ENCODE measurements at regions not wholly inside any gene's neighbourhood (a gene's known extent, or its start where the extent isn't known, plus 50 kb on each side); places are given as distances from the start of the nearest gene placed in this dataset.

DNA sequence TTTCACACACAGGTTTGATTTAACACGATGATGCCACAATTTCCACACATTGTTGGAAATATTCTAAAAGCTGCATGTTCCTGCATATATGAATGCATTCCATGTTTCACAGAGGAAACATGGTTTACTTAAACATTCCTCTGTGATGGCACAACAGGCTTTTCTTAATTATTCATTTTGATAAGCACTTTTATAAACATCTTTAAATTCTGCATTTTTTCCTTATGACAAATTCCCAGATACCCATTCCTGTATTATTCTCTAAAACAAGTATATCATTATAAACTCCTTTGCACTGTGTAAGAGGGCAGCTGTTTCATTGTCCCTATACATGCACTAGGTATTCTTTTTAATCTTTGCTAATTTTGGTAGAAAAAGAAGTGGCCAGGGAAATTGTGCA, 532.3 kb downstream of the SOX6 start:
- no peak overlapping the region for H3K27ac Mint-ChIP-seq
- H3K27me3 Mint-ChIP-seq = peaks cover 13% of the 10 kb centered on the region
- no peak for DNase-seq
- H3K4me3 Mint-ChIP-seq = no peak overlapping the region
- no peaks in the 10 kb centered on the region for H3K9me3 Mint-ChIP-seq
- H3K36me3 Mint-ChIP-seq = no peaks in the 10 kb centered on the region
- H3K4me1 Mint-ChIP-seq = no peaks in the 10 kb centered on the region

DNA sequence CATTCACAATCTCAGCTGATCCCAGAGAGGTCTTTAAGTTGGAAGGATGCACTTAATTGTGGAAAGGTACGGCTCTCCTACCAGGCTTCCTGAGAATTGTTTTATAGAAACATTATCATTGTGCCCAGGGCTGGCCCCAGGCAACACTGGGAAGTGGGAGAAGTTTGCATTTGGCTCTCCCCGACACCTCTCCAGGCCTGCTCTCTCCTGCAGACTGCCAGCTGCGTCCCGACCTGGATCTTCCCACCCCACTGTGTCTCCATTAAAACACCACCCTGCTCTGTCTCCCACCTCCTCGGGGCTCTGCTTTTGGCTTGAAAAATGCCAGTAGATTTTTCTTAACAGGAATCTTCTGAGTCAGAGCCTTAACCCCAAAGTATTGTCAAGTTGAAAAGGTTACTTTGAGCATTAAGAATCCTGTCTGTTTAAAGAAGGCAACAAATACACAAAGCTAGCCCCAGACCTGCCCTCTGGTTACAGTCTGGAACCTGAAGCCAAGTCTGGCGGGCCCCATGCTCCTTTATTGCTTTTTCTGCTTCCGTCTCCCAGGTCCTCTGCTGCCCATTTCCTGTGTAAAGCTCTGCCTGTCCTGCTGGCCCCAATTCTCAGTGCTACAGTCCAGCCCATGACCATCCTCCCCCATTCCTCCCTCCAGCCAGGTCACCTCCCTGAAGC, 530.2 kb downstream of the SOX6 start:
- Mint-ChIP-seq H3K27ac (no peak overlapping the region), H3K9me3 (no peaks in the 10 kb centered on the region), H3K4me3 (no peak overlapping the region), H3K4me1 (no peaks in the 10 kb centered on the region), H3K36me3 (no peaks in the 10 kb centered on the region), H3K27me3 (no peaks in the 10 kb centered on the region)
- DNase-seq = no peak

DNA sequence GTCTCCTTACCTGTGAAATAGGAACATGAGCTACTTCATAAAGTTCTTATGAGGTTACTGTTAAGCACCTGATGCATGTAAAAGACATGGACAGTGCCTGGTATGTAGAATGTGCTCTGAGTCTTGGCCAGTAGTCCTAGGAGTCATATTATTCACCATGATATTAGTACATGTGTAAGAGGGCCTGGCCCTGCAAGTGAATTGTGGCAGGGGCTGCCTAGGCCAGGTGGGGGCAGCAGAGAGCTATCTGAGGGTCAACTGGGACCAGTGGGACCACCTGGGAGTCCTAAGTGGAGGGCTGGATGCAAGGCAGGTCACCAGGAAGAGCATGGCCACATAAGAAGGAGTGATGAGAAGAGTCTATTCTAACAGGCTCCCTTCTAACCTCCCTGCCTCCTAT, 529.5 kb downstream of the SOX6 start:
- H3K4me3 Mint-ChIP-seq = no peak overlapping the region
- H3K36me3 Mint-ChIP-seq = no peaks in the 10 kb centered on the region
- H3K27me3 Mint-ChIP-seq = no peaks in the 10 kb centered on the region
- H3K4me1 Mint-ChIP-seq = no peaks in the 10 kb centered on the region
- peak; percentile 30 for DNase-seq
- no peak overlapping the region for H3K27ac Mint-ChIP-seq
- H3K9me3 Mint-ChIP-seq = no peaks in the 10 kb centered on the region

DNA sequence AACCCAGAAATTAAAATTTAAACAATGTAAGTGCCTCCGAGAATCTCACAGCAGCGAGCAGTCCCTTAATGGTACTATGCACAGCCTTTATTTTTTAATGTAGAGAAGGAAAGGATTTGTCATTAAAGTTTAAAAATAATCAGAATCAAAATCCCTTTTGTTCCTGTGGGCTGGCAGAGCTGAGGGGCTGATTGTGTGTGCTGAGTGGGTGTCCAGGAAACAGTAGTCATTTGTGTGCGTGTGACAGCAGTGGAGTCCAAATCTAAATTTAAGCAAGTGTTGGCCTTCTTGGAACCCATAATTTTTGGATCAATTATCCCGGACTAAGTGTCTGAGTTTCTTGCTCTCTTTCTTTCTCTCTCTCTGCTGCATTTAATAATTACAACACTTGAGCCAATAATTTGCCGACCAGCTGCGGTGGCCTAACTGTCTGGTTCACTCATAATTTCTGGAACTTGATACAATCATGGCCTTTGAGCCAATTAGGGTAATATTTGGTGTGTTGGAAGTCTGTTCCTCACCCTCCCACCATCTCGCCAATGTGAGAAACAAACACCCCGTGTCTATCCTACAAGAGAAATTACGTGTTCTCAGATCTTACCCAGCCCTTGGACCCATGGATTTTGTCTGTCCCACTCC, 528.0 kb downstream of the SOX6 start:
- no peak for DNase-seq
- Mint-ChIP-seq H3K27me3 (no peaks in the 10 kb centered on the region), H3K4me1 (no peaks in the 10 kb centered on the region), H3K4me3 (no peak overlapping the region), H3K36me3 (no peaks in the 10 kb centered on the region), H3K27ac (no peak overlapping the region), H3K9me3 (no peaks in the 10 kb centered on the region)

DNA sequence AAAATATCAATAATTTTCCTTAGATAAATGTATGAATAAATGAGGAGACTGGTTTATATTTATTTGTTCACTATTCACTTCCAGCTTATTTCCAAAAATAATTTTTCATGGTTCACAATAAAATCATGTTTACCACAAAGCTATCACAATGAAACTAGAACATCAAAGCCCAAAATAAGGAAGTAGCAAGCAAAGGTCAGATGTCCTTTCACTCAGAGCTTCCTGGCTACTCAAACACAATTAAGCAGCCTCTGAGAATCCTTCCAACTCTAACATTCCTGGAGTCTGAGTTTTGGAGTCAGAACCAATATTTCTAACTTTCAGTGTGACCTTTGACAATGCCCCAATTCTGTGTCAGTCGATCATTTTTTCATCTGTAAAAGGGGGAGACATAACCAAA, 527.0 kb downstream of the SOX6 start:
- no peaks in the 10 kb centered on the region for H3K27me3 Mint-ChIP-seq
- no peak overlapping the region for H3K27ac Mint-ChIP-seq
- DNase-seq = no peak
- no peak overlapping the region for H3K4me3 Mint-ChIP-seq
- no peaks in the 10 kb centered on the region for H3K4me1 Mint-ChIP-seq
- no peaks in the 10 kb centered on the region for H3K36me3 Mint-ChIP-seq
- H3K9me3 Mint-ChIP-seq = no peaks in the 10 kb centered on the region

DNA sequence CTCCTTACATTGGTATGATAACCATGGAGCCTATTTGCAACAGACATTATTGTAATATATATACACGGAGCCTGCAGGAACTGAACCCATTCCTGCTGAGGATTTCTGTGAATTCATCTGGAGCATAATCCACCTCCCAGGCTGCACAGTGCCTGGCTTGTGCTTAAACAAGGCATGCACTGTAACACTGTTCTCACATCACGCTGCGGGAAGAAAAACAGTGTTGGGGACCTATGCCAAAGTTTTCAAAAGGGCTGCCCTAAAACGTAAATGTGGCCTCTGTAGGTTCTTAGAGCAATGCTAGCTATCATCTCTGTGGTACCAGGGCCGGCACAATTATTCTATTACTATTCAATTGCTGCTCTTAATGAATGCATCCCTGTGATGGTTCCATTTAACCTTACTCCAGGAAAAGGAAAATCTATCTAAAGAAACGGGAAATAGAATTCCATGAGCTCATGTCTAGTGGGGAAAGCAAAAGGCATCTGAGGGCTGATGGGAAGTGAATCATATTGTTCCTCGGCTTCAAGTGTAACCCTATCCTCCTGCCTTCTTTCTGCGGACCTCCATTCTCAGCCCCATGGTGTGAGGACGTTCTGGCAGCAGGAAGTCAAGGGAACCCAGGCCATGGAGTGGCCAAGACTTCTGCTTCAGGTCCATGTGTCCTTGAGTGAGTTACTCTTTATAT, 525.5 kb downstream of the SOX6 start:
- Mint-ChIP-seq H3K4me1 (no peaks in the 10 kb centered on the region), H3K9me3 (no peaks in the 10 kb centered on the region), H3K36me3 (no peaks in the 10 kb centered on the region), H3K27ac (no peak overlapping the region), H3K4me3 (no peak overlapping the region), H3K27me3 (no peaks in the 10 kb centered on the region)
- no peak for DNase-seq

DNA sequence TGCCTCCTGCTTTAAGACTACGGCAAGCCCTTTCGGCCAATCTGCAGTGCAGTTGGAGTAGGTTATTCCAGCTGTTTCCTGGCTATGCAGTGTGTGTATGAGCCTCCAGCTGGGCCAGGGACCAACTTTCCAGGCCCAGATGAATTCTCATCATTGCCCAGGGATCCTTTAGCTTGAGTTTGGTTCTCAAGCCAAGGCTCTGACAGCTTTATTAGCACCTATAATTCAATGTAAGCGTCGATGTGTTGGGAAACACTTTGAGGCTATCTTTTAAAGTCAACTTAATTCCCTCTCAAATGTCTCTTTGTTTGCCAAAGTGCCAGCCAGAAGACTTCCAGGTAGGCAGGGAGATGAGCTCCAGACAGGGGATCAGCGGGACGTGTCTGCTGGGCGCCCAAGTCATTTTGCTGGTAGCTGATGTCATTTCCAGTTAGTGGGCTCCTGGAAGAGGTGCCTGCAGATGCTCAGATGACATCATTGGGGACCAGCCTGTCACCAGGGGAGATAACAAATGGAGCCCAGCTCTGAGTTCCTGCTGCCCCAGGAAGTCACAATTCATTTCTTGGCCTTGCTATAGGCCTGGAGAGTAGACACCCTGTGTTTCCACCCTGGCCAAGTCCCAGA, 520.4 kb downstream of the SOX6 start:
- no peaks in the 10 kb centered on the region for H3K9me3 Mint-ChIP-seq
- no peaks in the 10 kb centered on the region for H3K4me1 Mint-ChIP-seq
- no peaks in the 10 kb centered on the region for H3K27me3 Mint-ChIP-seq
- no peaks in the 10 kb centered on the region for H3K36me3 Mint-ChIP-seq
- no peak overlapping the region for H3K4me3 Mint-ChIP-seq
- no peak for DNase-seq
- no peak overlapping the region for H3K27ac Mint-ChIP-seq

DNA sequence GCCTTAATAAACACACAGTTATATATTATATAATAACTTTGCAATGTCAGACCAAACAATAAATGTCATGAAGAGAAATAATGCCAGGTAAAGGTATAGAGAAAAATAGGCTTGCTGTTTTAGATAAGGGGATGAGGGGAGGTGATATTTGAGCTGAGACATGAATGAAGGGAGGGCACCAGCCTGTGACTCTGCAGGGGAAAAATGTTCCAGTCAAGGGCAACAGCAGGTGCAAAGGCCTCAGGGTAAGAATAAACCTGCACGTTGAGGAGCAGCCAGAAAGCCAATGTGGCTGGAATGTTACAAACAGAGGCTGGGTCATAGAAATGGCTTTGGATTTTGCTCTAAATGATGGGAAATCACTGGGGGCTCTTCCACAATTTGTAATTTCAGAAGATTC, 519.6 kb downstream of the SOX6 start:
- Mint-ChIP-seq H3K36me3 (no peaks in the 10 kb centered on the region), H3K4me1 (no peaks in the 10 kb centered on the region), H3K9me3 (no peaks in the 10 kb centered on the region), H3K27me3 (no peaks in the 10 kb centered on the region), H3K27ac (no peak overlapping the region), H3K4me3 (no peak overlapping the region)
- no peak for DNase-seq

DNA sequence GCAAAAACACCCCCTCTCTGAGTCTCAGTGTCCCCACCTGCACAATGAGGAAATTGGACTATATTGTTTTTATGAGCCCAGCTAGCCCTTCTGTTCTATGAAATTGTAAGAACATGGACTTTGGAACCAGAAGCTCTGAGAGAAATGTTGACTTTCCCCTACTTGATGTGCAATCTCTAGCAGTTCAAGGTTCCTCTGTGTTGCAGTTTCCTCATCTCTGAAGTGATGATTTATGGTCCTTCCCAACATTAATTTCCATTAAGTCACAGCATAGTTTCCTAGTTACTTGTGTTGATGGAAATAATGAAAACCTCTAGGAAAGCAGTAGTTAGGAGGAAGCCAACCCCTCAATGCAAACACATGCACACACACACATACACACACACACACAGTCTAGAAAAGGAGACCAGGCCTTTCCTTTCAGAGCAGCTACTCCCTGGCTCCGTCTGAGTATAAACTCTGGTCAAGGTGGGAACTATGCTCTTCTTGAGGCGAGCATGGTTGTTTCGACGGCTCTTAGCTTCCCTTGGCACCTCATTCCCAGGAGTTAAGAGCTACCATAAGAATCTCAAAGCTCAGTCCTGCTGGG, 518.4 kb downstream of the SOX6 start:
- Mint-ChIP-seq H3K9me3 (no peaks in the 10 kb centered on the region), H3K36me3 (no peaks in the 10 kb centered on the region), H3K27ac (no peak overlapping the region), H3K4me3 (no peak overlapping the region), H3K27me3 (peaks cover 4% of the 10 kb centered on the region), H3K4me1 (no peaks in the 10 kb centered on the region)
- DNase-seq = no peak

DNA sequence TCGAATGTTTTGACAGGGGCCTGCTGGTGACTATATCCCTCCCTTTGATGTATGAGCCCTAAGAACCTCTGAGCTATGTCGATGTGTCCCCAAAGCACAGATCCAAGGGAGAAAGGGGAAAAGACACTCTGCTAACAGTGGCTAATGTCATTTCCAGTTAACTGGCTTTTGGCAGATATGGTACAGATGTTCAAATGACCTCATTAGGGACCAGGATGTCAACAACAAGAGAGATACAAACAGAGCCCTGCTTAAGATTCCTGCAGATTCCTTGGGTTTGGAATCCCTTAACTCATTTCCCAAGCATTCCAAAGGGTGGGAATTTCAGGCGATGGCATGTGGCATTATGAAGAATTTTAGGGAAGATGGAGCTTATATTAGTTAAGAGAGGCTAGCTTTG, 517.3 kb downstream of the SOX6 start:
- Mint-ChIP-seq H3K9me3 (no peaks in the 10 kb centered on the region), H3K27ac (no peak overlapping the region), H3K4me3 (no peak overlapping the region), H3K27me3 (peaks cover 4% of the 10 kb centered on the region), H3K36me3 (no peaks in the 10 kb centered on the region), H3K4me1 (no peaks in the 10 kb centered on the region)
- DNase-seq = no peak

DNA sequence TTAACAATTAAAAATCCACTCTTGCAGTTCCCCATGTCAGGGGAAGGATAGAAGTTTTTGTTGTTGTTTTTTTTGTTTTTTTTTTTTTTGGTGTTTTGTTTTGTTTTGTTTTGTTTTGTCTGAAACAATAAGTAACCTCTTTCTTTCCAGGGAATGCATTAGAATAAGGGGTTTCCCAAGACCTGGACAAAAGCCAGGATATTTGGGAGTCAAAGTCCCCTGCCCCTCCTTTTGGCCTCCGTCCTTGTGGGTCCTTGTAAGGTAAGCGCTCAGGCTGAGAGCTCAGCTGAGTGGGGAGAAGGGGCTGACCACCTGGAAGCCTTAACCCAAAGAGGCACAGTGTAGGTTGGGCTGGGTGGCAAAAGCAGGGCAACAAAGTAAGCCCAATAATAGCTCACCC, 515.4 kb downstream of the SOX6 start:
- no peak overlapping the region for H3K27ac Mint-ChIP-seq
- no peaks in the 10 kb centered on the region for H3K36me3 Mint-ChIP-seq
- H3K9me3 Mint-ChIP-seq = no peaks in the 10 kb centered on the region
- DNase-seq = no peak
- H3K4me3 Mint-ChIP-seq = no peak overlapping the region
- no peaks in the 10 kb centered on the region for H3K4me1 Mint-ChIP-seq
- H3K27me3 Mint-ChIP-seq = peaks cover 7% of the 10 kb centered on the region

DNA sequence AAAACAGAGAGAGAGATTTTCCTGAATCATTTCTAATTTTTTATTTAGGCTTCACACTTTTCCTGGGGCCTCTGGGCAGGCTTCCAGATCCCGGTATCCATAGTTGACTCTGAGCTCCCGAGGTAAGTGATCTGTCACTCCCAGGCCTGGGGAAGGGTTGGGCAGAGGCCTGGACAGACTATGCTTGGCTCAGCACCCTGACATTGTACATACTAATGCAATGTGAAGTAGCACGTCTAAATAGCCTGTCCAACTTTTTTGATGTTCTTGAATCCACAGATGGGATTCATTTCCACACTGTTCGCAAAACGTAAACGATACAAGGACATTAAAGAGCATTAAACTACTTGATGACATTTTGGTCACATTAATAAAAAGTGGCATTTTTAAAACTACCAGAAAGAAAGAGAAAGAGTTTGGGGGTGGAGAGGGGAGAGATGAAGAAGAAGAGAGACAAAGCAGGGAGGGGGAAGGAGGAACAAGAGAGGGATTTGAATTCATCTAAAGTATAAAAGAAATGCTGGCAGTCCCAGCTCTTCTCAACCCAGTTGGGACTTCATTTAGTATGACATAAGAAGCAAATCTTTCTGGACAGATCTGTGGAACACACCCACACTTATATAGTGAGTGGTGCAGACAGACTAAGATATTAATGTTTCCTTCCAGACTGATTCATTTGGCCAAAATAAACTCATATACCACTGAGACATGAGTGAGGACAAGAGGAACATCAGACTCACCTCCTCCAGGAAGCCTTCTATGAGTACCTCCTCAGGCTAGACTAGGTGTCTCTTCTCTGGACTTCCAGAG, 514.2 kb downstream of the SOX6 start:
- DNase-seq = no peak
- no peak overlapping the region for H3K27ac Mint-ChIP-seq
- H3K4me3 Mint-ChIP-seq = no peak overlapping the region
- H3K36me3 Mint-ChIP-seq = no peaks in the 10 kb centered on the region
- H3K27me3 Mint-ChIP-seq = peaks cover 7% of the 10 kb centered on the region
- no peaks in the 10 kb centered on the region for H3K4me1 Mint-ChIP-seq
- H3K9me3 Mint-ChIP-seq = no peaks in the 10 kb centered on the region

DNA sequence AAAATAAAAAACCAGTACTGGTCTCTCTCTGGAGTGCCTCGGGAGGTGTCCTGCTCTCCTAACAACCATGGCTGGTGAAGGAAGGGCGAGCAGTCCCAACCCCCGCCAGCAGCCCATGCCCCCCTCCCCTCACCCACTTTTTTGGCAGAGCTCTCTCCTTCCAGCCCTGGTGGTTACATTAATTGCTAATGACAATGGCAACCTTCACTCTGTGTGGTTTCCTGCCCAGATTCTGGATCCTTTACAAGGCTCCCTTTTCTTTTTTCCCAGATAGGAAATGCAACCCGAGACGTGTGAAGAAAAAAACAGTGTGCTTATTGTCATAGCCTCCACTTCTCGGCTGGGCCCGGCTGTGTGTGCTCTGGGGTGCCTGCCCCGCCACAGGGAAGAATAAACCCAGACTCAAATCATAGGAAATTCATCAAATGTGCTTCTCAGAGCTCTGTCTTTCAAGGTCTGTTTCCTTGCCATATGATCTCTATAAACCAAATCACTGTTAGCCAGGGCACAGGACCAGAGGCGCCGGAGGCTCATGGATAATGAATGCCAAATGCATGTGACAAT, 513.0 kb downstream of the SOX6 start:
- Mint-ChIP-seq H3K4me1 (no peaks in the 10 kb centered on the region), H3K9me3 (no peaks in the 10 kb centered on the region), H3K4me3 (no peak overlapping the region), H3K27me3 (peaks cover 7% of the 10 kb centered on the region), H3K36me3 (no peaks in the 10 kb centered on the region), H3K27ac (no peak overlapping the region)
- DNase-seq = no peak

DNA sequence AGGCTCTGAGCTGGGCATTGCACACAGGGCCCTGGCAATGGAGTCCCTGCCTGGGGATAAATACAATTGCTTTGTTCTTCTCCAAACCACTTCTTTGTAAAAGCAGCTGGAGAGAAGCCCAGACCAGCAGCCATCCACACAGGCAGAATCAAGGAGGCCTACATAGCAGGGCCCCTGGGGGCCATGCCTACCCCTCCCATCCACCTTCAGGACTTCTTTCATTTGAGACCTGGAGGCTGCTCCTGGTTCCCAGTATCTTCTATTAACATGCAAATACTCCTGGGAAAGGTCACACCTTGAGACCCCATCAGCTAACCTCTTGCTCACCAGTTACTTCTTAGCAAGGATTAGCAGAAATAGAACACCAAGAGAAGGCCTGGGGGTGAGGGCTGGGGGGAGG, 511.1 kb downstream of the SOX6 start:
- H3K4me3 Mint-ChIP-seq = no peak overlapping the region
- H3K4me1 Mint-ChIP-seq = no peaks in the 10 kb centered on the region
- H3K27ac Mint-ChIP-seq = no peak overlapping the region

More for the DNA sequence above, 511.1 kb downstream of the SOX6 start:
- no peaks in the 10 kb centered on the region for H3K9me3 Mint-ChIP-seq
- no peak for DNase-seq
- H3K36me3 Mint-ChIP-seq = no peaks in the 10 kb centered on the region
- peaks cover 11% of the 10 kb centered on the region for H3K27me3 Mint-ChIP-seq

Data from activated naive CD8-positive, alpha-beta T cell treated with anti-CD3 and anti-CD28 coated beads for 36 hours (primary cell).